Lower lobe of right lung (tissue), 2 donors: ENCODE measurements at regions not wholly inside any gene's neighbourhood (a gene's known extent, or its start where the extent isn't known, plus 50 kb on each side); places are given as distances from the start of the nearest gene placed in this dataset.

Experiments
- ATAC-seq, 2 donors: fragments of 200-7000 bp; cut with Tn5 transposase; one replicate each; pipeline ENCODE4 v1.9.1; 2020 to 2022; ENCODE audit warnings: mild to moderate bottlenecking in 2 of 2, moderate library complexity in 2 of 2
- DNase-seq: peaks from one replicate; pipeline ENCODE4 v3.0.0-alpha.2; 2020
- H3K27ac ChIP-seq: fragments of 200-600 bp; one replicate; pipeline ENCODE4 v1.8.0; 2022
- H3K27me3 ChIP-seq: fragments of 200-600 bp; one replicate; pipeline ENCODE4 v1.8.0; 2022; ENCODE audit warnings: low read depth
- H3K36me3 ChIP-seq: fragments of 200-600 bp; one replicate; pipeline ENCODE4 v1.8.0; 2022; ENCODE audit warnings: mild to moderate bottlenecking
- H3K4me1 ChIP-seq: fragments of 200-600 bp; one replicate; pipeline ENCODE4 v1.8.0; 2022
- H3K4me3 ChIP-seq: fragments of 200-600 bp; one replicate; pipeline ENCODE4 v1.8.0; 2022; ENCODE audit warnings: mild to moderate bottlenecking
- H3K9me3 ChIP-seq: fragments of 200-600 bp; one replicate; pipeline ENCODE4 v1.8.0; 2022
- intact Hi-C: fragments of 100-400 bp; cut with DNase I; formaldehyde crosslinking; loops from one replicate; pipeline ENCODE4 v1.11.0; 2022
- TF ChIP-seq, protein P1 (sequence below): fragments of 200-600 bp; IDR thresholded peaks from one replicate; pipeline ENCODE4 v1.8.0; 2022; ENCODE audit warnings: antibody characterized with exemption, mild to moderate bottlenecking
- donor health status: DM: no; HTN: yes; CAD: no; lungs with severe emphysema.

DNA sequence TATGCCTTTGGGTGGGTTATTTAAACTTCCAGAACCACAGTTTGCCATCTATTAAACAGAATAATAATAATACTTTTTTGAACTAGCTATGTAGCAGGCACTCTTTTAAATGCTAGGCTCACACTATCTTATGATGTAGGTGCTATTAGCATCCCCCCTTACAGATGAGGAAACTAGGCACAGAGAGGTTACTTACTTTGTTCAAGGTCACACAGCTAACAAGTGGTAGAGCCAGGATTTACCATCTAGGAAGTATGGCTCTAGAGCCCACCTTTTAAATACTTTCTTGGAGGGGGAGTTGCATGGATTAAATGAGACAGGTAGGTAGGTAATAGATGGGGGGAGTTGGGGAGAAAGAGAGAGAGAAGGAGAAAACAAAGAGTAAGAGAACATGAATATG, 95.3 kb upstream of the NR3C1 start:
- H3K36me3 ChIP-seq, result no peaks in the 10 kb centered on the region
- TF ChIP-seq, protein P1, sequence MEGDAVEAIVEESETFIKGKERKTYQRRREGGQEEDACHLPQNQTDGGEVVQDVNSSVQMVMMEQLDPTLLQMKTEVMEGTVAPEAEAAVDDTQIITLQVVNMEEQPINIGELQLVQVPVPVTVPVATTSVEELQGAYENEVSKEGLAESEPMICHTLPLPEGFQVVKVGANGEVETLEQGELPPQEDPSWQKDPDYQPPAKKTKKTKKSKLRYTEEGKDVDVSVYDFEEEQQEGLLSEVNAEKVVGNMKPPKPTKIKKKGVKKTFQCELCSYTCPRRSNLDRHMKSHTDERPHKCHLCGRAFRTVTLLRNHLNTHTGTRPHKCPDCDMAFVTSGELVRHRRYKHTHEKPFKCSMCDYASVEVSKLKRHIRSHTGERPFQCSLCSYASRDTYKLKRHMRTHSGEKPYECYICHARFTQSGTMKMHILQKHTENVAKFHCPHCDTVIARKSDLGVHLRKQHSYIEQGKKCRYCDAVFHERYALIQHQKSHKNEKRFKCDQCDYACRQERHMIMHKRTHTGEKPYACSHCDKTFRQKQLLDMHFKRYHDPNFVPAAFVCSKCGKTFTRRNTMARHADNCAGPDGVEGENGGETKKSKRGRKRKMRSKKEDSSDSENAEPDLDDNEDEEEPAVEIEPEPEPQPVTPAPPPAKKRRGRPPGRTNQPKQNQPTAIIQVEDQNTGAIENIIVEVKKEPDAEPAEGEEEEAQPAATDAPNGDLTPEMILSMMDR, result no peak
- H3K27ac ChIP-seq, result no peak overlapping the region
- ATAC-seq (no peak), DNase-seq (no peak)
- no peaks in the 10 kb centered on the region for H3K9me3 ChIP-seq
- intact Hi-C loops, result no loop called here
- H3K4me3 ChIP-seq, result no peak overlapping the region
- peaks cover 14% of the 10 kb centered on the region for H3K4me1 ChIP-seq
- no peaks in the 10 kb centered on the region for H3K27me3 ChIP-seq

GRCh38 chr5:143497749-143498148, 94.3 kb upstream of the NR3C1 start:
- intact Hi-C loops, result no loop called here
- ATAC-seq (no peak), DNase-seq (no peak)
- no peaks in the 10 kb centered on the region for H3K36me3 ChIP-seq
- TF ChIP-seq, protein P1, result no peak
- H3K4me1 ChIP-seq, result peaks cover 14% of the 10 kb centered on the region
- no peak overlapping the region for H3K4me3 ChIP-seq
- no peaks in the 10 kb centered on the region for H3K9me3 ChIP-seq
- H3K27ac ChIP-seq, result no peak overlapping the region
- no peaks in the 10 kb centered on the region for H3K27me3 ChIP-seq

DNA sequence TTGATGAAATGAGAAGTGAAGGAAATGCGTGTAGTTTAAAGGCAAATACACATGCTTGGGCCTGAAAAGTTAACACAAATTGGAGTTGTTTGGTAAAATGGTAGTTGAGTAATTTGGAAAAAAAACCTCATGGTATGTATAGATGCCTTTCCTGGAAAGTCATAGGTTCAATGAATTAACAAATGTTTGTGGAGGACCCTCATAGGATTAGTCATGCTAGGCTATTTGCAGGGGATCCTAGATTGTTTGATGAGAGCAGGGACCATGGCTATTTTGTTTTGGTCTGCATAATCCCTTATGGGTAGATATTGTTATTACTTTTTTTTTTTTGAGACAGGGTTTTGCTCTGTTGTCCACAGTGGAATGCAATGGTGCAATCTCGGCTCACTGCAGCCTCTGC, 93.5 kb upstream of the NR3C1 start:
- intact Hi-C loops, result no loop called here
- Histone ChIP-seq H3K36me3 (no peaks in the 10 kb centered on the region), H3K27me3 (no peaks in the 10 kb centered on the region), H3K27ac (no peak overlapping the region), H3K4me3 (no peak overlapping the region), H3K9me3 (no peaks in the 10 kb centered on the region), H3K4me1 (peaks cover 14% of the 10 kb centered on the region)
- TF ChIP-seq, protein P1, result no peak
- DNase-seq (no peak), ATAC-seq (no peak)

DNA sequence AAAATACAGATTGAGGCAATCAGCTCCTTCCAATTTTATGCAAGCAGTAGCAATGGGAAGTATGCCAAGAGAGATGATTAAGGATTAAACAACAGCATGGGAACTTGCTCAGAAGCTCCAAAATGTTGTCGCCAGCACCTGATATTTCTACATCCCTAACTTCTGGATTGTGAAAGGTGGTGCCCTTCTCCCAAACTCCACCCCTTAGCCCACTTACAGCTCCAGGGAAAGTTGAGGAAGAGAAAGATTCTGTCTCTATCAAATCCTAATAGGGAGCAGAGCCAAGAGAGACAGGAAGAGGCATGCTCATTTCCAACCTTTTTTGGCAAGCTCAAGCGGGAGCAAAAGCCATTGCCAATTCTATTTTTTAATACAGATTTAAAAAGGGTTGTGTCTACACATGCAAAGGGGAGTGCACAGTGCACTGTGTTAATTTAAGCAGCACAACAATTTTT, 92.4 kb upstream of the NR3C1 start:
- Histone ChIP-seq H3K9me3 (no peaks in the 10 kb centered on the region), H3K4me3 (no peak overlapping the region), H3K4me1 (peaks cover 14% of the 10 kb centered on the region), H3K27ac (no peak overlapping the region), H3K27me3 (no peaks in the 10 kb centered on the region), H3K36me3 (no peaks in the 10 kb centered on the region)
- TF ChIP-seq, protein P1, result no peak
- intact Hi-C loops, result no loop called here
- ATAC-seq, result peak in 1 of 2 donors; percentile 31
- DNase-seq, result no peak

DNA sequence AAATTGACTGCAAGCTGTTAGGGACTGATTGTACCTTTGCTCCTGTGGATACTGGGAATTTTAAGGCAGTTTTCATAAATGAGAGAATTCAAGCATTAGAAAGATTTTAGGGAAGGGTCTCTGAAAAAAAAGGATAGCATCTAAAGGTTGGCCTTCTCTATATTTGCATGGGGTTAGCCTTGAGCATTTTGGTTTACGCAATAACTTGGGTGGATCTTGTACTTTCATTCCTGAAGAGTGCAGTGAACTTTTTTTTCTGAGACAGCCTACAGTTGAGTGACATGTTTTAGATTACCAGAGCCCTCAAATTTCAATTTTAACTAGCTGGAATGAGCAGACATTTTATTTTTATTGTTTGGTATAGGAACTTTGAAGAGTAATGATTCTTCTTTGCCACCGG, 91.6 kb upstream of the NR3C1 start:
- intact Hi-C loops, result no loop called here
- peak; percentile 62 to 75 for ATAC-seq
- no peak overlapping the region for H3K27ac ChIP-seq

More for the DNA sequence above, 91.6 kb upstream of the NR3C1 start:
- Histone ChIP-seq H3K36me3 (no peaks in the 10 kb centered on the region), H3K27me3 (no peaks in the 10 kb centered on the region), H3K9me3 (no peaks in the 10 kb centered on the region), H3K4me1 (peaks cover 14% of the 10 kb centered on the region), H3K4me3 (no peak overlapping the region)
- DNase-seq, result no peak
- TF ChIP-seq, protein P1, result no peak
